Osteoblast (primary cell): ENCODE measurements at regions not wholly inside any gene's neighbourhood (a gene's known extent, or its start where the extent isn't known, plus 50 kb on each side); places are given as distances from the start of the nearest gene placed in this dataset.

Experiments
- DNase-seq: peaks from one replicate; pipeline ENCODE4 v3.0.0; 2011; ENCODE audit warnings: low spot score, mixed read lengths; ENCODE audit not compliant: insufficient read length; ENCODE audit errors: missing footprints
- H2AFZ ChIP-seq: 2 replicates; pipeline ENCODE4 v1.6.0; 2011; ENCODE audit warnings: mild to moderate bottlenecking, low read length
- H3K27ac ChIP-seq: 2 replicates; pipeline ENCODE4 v1.5.1; 2011; ENCODE audit warnings: mild to moderate bottlenecking, low read depth, low read length, moderate library complexity
- H3K27me3 ChIP-seq: 2 replicates; pipeline ENCODE4 v1.6.0; 2012; ENCODE audit warnings: mild to moderate bottlenecking, control low read depth, inconsistent platforms, low read length, moderate library complexity; ENCODE audit not compliant: insufficient read depth
- H3K36me3 ChIP-seq: 2 replicates; pipeline ENCODE4 v1.5.1; 2011; ENCODE audit warnings: mild to moderate bottlenecking, low read length, control low read depth, moderate library complexity; ENCODE audit not compliant: insufficient read depth
- H3K4me1 ChIP-seq: 2 replicates; pipeline ENCODE4 v1.5.1; 2011; ENCODE audit warnings: mild to moderate bottlenecking, low read length, control low read depth, moderate library complexity; ENCODE audit not compliant: insufficient read depth
- H3K4me2 ChIP-seq: 2 replicates; pipeline ENCODE4 v1.6.0; 2011; ENCODE audit warnings: mild to moderate bottlenecking, low read length; ENCODE audit not compliant: insufficient read depth
- H3K4me3 ChIP-seq: fragments of 200-600 bp; sonication (generic); 3 replicates; pipeline ENCODE4 v1.5.1; 2012; ENCODE audit warnings: mild to moderate bottlenecking, low read length, inconsistent platforms; ENCODE audit not compliant: insufficient read depth
- H3K79me2 ChIP-seq: 2 replicates; pipeline ENCODE4 v1.6.0; 2012; ENCODE audit warnings: mild to moderate bottlenecking, low read length, control low read depth, inconsistent platforms; ENCODE audit not compliant: insufficient read depth
- H3K9me3 ChIP-seq: 2 replicates; pipeline ENCODE4 v1.5.1; 2011; ENCODE audit warnings: low read depth, low read length, control low read depth
- H4K20me1 ChIP-seq: 2 replicates; pipeline ENCODE4 v1.6.0; 2012; ENCODE audit warnings: mild to moderate bottlenecking, low read length, control low read depth; ENCODE audit not compliant: insufficient read depth
- TF ChIP-seq, protein P1 (sequence below): IDR thresholded peaks from 2 replicates; pipeline ENCODE4 v1.5.1; 2011; ENCODE audit warnings: mild to moderate bottlenecking, low read depth, low read length, moderate library complexity; ENCODE audit errors: extremely low read depth

DNA sequence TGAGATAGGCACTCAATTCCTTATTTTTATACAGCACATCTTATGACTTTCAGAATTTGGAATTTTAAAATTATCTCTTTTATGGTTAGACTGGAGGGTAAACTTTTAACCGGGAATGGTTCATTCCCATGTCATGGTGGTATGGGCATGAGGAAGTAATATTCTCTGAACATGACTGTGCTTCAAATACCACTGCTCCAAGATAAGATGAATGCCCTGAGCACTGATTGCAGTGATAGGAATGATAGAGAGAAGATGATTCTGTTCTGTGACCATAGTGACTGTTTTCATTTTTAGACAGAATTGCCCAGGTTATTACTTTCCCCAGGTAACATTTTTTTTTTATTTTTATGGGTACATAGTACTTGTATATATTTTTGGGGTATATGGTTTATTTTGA lies 187.4 kb downstream of the ATOH1 start:
- no peaks in the 10 kb centered on the region for H3K4me1 ChIP-seq
- H4K20me1 ChIP-seq: no peaks in the 10 kb centered on the region
- H3K36me3 ChIP-seq: no peaks in the 10 kb centered on the region
- H3K4me3 ChIP-seq: no peak overlapping the region
- no peak overlapping the region for H3K4me2 ChIP-seq
- no peaks in the 10 kb centered on the region for H3K27me3 ChIP-seq
- DNase-seq: no peak
- TF ChIP-seq, protein P1, sequence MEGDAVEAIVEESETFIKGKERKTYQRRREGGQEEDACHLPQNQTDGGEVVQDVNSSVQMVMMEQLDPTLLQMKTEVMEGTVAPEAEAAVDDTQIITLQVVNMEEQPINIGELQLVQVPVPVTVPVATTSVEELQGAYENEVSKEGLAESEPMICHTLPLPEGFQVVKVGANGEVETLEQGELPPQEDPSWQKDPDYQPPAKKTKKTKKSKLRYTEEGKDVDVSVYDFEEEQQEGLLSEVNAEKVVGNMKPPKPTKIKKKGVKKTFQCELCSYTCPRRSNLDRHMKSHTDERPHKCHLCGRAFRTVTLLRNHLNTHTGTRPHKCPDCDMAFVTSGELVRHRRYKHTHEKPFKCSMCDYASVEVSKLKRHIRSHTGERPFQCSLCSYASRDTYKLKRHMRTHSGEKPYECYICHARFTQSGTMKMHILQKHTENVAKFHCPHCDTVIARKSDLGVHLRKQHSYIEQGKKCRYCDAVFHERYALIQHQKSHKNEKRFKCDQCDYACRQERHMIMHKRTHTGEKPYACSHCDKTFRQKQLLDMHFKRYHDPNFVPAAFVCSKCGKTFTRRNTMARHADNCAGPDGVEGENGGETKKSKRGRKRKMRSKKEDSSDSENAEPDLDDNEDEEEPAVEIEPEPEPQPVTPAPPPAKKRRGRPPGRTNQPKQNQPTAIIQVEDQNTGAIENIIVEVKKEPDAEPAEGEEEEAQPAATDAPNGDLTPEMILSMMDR: no peak
- H3K9me3 ChIP-seq: no peaks in the 10 kb centered on the region
- no peak overlapping the region for H2AFZ ChIP-seq
- H3K79me2 ChIP-seq: no peaks in the 10 kb centered on the region
- H3K27ac ChIP-seq: no peak overlapping the region

DNA sequence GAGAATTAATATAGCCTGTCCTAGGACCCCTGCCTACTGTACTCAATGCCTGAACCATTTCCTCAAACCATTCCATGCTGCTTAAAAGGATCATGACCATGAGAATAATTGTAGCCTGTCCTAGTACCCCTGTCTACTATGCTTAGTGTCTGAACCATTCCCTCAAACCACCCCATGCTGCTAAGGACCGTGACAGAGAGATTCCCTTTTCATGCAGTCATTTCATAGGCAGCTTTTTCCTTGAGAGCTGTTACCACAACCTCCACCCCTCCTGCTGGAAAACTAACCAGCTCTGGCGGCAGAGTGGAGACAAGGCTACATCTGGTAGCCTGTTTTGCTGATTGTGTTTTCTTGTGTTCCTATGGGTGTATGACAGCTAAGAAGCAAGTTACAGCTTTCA lies 174.9 kb upstream of the SMARCAD1 start:
- no peak overlapping the region for H3K4me2 ChIP-seq
- H3K27ac ChIP-seq: no peak overlapping the region
- H3K36me3 ChIP-seq: no peaks in the 10 kb centered on the region
- H3K4me1 ChIP-seq: no peaks in the 10 kb centered on the region
- H3K27me3 ChIP-seq: no peaks in the 10 kb centered on the region
- H2AFZ ChIP-seq: no peak overlapping the region
- no peak for DNase-seq
- TF ChIP-seq, protein P1: no peak
- no peaks in the 10 kb centered on the region for H3K79me2 ChIP-seq
- no peaks in the 10 kb centered on the region for H3K9me3 ChIP-seq
- no peaks in the 10 kb centered on the region for H4K20me1 ChIP-seq
- H3K4me3 ChIP-seq: no peak overlapping the region

DNA sequence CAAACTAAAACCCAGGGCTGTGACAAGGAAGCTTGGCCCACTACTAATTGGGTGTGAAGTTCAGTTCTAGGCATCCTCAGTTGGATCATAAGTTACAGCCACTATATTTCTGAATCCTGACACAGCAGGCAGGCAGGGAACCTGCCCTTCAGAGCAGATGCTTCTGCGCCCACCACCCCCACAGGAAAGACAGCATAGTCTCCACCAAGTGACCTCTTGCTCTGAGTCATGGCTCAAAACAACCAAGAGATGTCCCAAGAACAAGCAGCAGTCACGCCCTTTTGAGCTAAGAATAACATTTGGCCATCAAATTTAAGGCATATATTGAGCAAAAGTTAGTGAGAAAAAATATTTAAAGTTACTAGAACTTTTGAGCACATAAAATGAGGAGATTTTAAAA lies 170.7 kb upstream of the SMARCAD1 start:
- H3K4me3 ChIP-seq: no peak overlapping the region
- TF ChIP-seq, protein P1: no peak
- no peaks in the 10 kb centered on the region for H4K20me1 ChIP-seq
- no peak overlapping the region for H3K4me2 ChIP-seq
- no peaks in the 10 kb centered on the region for H3K4me1 ChIP-seq
- no peak overlapping the region for H3K27ac ChIP-seq
- no peaks in the 10 kb centered on the region for H3K9me3 ChIP-seq
- no peak overlapping the region for H2AFZ ChIP-seq
- DNase-seq: no peak
- H3K36me3 ChIP-seq: no peaks in the 10 kb centered on the region
- H3K79me2 ChIP-seq: no peaks in the 10 kb centered on the region
- no peaks in the 10 kb centered on the region for H3K27me3 ChIP-seq

DNA sequence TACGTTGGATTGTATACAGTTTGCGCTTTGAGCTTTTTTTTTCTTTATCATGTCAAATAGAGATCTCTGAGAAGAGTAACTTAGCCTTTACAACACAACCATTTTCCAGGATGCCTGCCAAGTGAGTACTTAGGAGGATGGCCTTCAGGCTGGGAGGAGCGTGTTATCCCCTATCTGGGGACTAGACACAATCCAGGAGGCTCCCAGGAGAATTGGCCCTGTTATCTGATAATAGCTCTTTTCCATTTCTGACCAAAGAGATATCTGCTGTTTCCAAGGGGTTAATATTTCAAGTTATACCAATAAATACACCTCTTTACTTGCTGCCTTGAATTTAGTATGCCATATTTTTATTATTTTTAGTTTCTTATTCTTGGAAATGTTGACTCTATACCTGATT lies 169.5 kb upstream of the SMARCAD1 start:
- DNase-seq: no peak
- Histone ChIP-seq H3K4me2 (no peak overlapping the region), H2AFZ (no peak overlapping the region), H3K9me3 (no peaks in the 10 kb centered on the region), H3K4me3 (no peak overlapping the region), H3K4me1 (no peaks in the 10 kb centered on the region), H3K27me3 (no peaks in the 10 kb centered on the region), H3K79me2 (no peaks in the 10 kb centered on the region), H3K27ac (no peak overlapping the region), H4K20me1 (no peaks in the 10 kb centered on the region), H3K36me3 (no peaks in the 10 kb centered on the region)
- TF ChIP-seq, protein P1: no peak
